ENCODE measurements at regions not wholly inside any gene's neighbourhood (a gene's known extent, or its start where the extent isn't known, plus 50 kb on each side); places are given as distances from the start of the nearest gene placed in this dataset.

GRCh38 chr11:92873551-92873950 is 95.9 kb upstream of the MTNR1B start:
- no peak for TF ChIP-seq CEBPB (IDR thresholded peaks at IDR 0.05)
- no peak for TF ChIP-seq RAD21 (IDR thresholded peaks at IDR 0.05; ENCODE audit: low read depth)
- no peak for TF ChIP-seq EGR1 (IDR thresholded peaks at IDR 0.05)
- TF ChIP-seq FOXM1 (IDR thresholded peaks at IDR 0.05; ENCODE audit: borderline replicate concordance, low read depth), result no peak
- no peak for TF ChIP-seq TAF1 (IDR thresholded peaks at IDR 0.05; ENCODE audit: low read depth)
- TF ChIP-seq EP300 (IDR thresholded peaks at IDR 0.05; ENCODE audit: borderline replicate concordance), result no peak
- no peak for TF ChIP-seq REST (IDR thresholded peaks at IDR 0.05; ENCODE audit: low read depth)
- no peak for TF ChIP-seq TCF12 (IDR thresholded peaks at IDR 0.05; ENCODE audit: low read depth)
- TF ChIP-seq TEAD4 (IDR thresholded peaks at IDR 0.05), result no peak
- no peak for TF ChIP-seq MAX (IDR thresholded peaks at IDR 0.05)
- no peak for TF ChIP-seq CREB1 (IDR thresholded peaks at IDR 0.05; ENCODE audit: low read depth)
- no peak for TF ChIP-seq YY1 (IDR thresholded peaks at IDR 0.05; ENCODE audit: low read depth)
- TF ChIP-seq USF1 (IDR thresholded peaks at IDR 0.05), result no peak
